ENCODE measurements at regions not wholly inside any gene's neighbourhood (a gene's known extent, or its start where the extent isn't known, plus 50 kb on each side); places are given as distances from the start of the nearest gene placed in this dataset.

GRCh38 chr9:89821081-89821480, 216.3 kb downstream of the GADD45G start:
- Mint-ChIP-seq H3K27me3 (ENCODE audit: unreplicated experiment) (peaks cover 6% of the 10 kb centered on the region), H3K4me1 (ENCODE audit: low read depth, unreplicated experiment) (peaks cover 3% of the 10 kb centered on the region), H3K4me3 (ENCODE audit: unreplicated experiment) (no peak overlapping the region), H3K27ac (ENCODE audit: unreplicated experiment) (no peak overlapping the region), H3K9me3 (ENCODE audit: unreplicated experiment) (peaks cover 4% of the 10 kb centered on the region), H3K36me3 (ENCODE audit: unreplicated experiment) (no peaks in the 10 kb centered on the region)
- no peak for DNase-seq
- no peak for TF ChIP-seq CTCF (IDR thresholded peaks at IDR 0.05; ENCODE audit: partially characterized antibody, unreplicated experiment)

- no peak for TF ChIP-seq CTCF (IDR thresholded peaks at IDR 0.05; ENCODE audit: partially characterized antibody, unreplicated experiment)
- H3K27me3 Mint-ChIP-seq (ENCODE audit: unreplicated experiment): peaks cover 2% of the 10 kb centered on the region
- peaks cover 5% of the 10 kb centered on the region for H3K9me3 Mint-ChIP-seq (ENCODE audit: unreplicated experiment)
- H3K36me3 Mint-ChIP-seq (ENCODE audit: unreplicated experiment): no peaks in the 10 kb centered on the region
- no peak overlapping the region for H3K4me3 Mint-ChIP-seq (ENCODE audit: unreplicated experiment)
- H3K27ac Mint-ChIP-seq (ENCODE audit: unreplicated experiment): no peak overlapping the region
- no peaks in the 10 kb centered on the region for H3K4me1 Mint-ChIP-seq (ENCODE audit: low read depth, unreplicated experiment)
- DNase-seq: no peak
These were observed 218.2 kb downstream of the GADD45G start for GRCh38 chr9:89822996-89823395.

- Mint-ChIP-seq H3K27ac (ENCODE audit: unreplicated experiment) (no peak overlapping the region), H3K9me3 (ENCODE audit: unreplicated experiment) (peaks cover 2% of the 10 kb centered on the region), H3K4me1 (ENCODE audit: low read depth, unreplicated experiment) (no peaks in the 10 kb centered on the region), H3K36me3 (ENCODE audit: unreplicated experiment) (no peaks in the 10 kb centered on the region), H3K27me3 (ENCODE audit: unreplicated experiment) (no peaks in the 10 kb centered on the region), H3K4me3 (ENCODE audit: unreplicated experiment) (no peak overlapping the region)
- DNase-seq: no peak
- no peak for TF ChIP-seq CTCF (IDR thresholded peaks at IDR 0.05; ENCODE audit: partially characterized antibody, unreplicated experiment)
These were observed 220.9 kb downstream of the GADD45G start for GRCh38 chr9:89825669-89826068.

GRCh38 chr9:89826186-89826585, 221.4 kb downstream of the GADD45G start:
- H3K9me3 Mint-ChIP-seq (ENCODE audit: unreplicated experiment): peaks cover 4% of the 10 kb centered on the region
- no peaks in the 10 kb centered on the region for H3K27me3 Mint-ChIP-seq (ENCODE audit: unreplicated experiment)
- no peak overlapping the region for H3K4me3 Mint-ChIP-seq (ENCODE audit: unreplicated experiment)
- H3K36me3 Mint-ChIP-seq (ENCODE audit: unreplicated experiment): no peaks in the 10 kb centered on the region
- TF ChIP-seq CTCF (IDR thresholded peaks at IDR 0.05; ENCODE audit: partially characterized antibody, unreplicated experiment): no peak
- H3K4me1 Mint-ChIP-seq (ENCODE audit: low read depth, unreplicated experiment): no peaks in the 10 kb centered on the region
- no peak for DNase-seq
- H3K27ac Mint-ChIP-seq (ENCODE audit: unreplicated experiment): no peak overlapping the region

- Mint-ChIP-seq H3K36me3 (ENCODE audit: unreplicated experiment) (no peaks in the 10 kb centered on the region), H3K4me3 (ENCODE audit: unreplicated experiment) (no peak overlapping the region), H3K27ac (ENCODE audit: unreplicated experiment) (no peak overlapping the region), H3K27me3 (ENCODE audit: unreplicated experiment) (no peaks in the 10 kb centered on the region), H3K4me1 (ENCODE audit: low read depth, unreplicated experiment) (no peaks in the 10 kb centered on the region), H3K9me3 (ENCODE audit: unreplicated experiment) (peaks cover 4% of the 10 kb centered on the region)
- no peak for DNase-seq
- TF ChIP-seq CTCF (IDR thresholded peaks at IDR 0.05; ENCODE audit: partially characterized antibody, unreplicated experiment): no peak
These were observed 224.5 kb downstream of the GADD45G start for GRCh38 chr9:89829346-89829745.

All from glutamatergic neuron (in vitro differentiated cells).